Astrocyte of the cerebellum (primary cell): ENCODE measurements at regions not wholly inside any gene's neighbourhood (a gene's known extent, or its start where the extent isn't known, plus 50 kb on each side); places are given as distances from the start of the nearest gene placed in this dataset.
"Not testable (repeated sequence)": the region's sequence is repeated elsewhere in the genome, so short reads cannot be mapped to it uniquely, and the experiment has no call there.

Experiments
- DNase-seq: peaks from one replicate; pipeline ENCODE4 v3.0.0-alpha.2; 2011; ENCODE audit warnings: low read depth
- H3K4me3 ChIP-seq: 2 replicates; pipeline ENCODE4 v1.5.1; 2011; ENCODE audit warnings: mild to moderate bottlenecking, low read depth, low read length, moderate library complexity
- CTCF ChIP-seq: IDR thresholded peaks from 2 replicates; pipeline ENCODE4 v1.5.1; 2012; ENCODE audit warnings: low read length, low read depth, moderate library complexity, mild to moderate bottlenecking; ENCODE audit errors: missing control alignments
- in situ Hi-C: cut with HindIII; loops from 2 replicates; pipeline ENCODE4 v1.10.0; 2017; ENCODE audit warnings: low sequenced_read_pairs

- no peak for TF ChIP-seq CTCF
- H3K4me3 ChIP-seq = no peak overlapping the region
- in situ Hi-C loops = no loop called here
- no peak for DNase-seq
Measured at GRCh38 chr13:78540058-78540457, 63.3 kb downstream of the POU4F1 start.

GRCh38 chr13:78526044-78526443 lies 77.3 kb downstream of the POU4F1 start:
- DNase-seq, in situ Hi-C loops, H3K4me3 ChIP-seq: not testable (repeated sequence)

- no peak for TF ChIP-seq CTCF
- H3K4me3 ChIP-seq = no peak overlapping the region
- in situ Hi-C loops = no loop called here
- no peak for DNase-seq
Measured at GRCh38 chr13:78524936-78525335, 78.4 kb downstream of the POU4F1 start.

GRCh38 chr13:78521091-78521490 lies 82.3 kb downstream of the POU4F1 start:
- no peak for TF ChIP-seq CTCF
- DNase-seq = no peak
- no peak overlapping the region for H3K4me3 ChIP-seq
- in situ Hi-C loops = no loop called here

- DNase-seq = no peak
- TF ChIP-seq CTCF = no peak
- H3K4me3 ChIP-seq = no peak overlapping the region
- in situ Hi-C loops = no loop called here
Measured at GRCh38 chr13:78520425-78520824, 82.9 kb downstream of the POU4F1 start.

- DNase-seq, in situ Hi-C loops, H3K4me3 ChIP-seq: not testable (repeated sequence)
Measured at GRCh38 chr13:78518482-78518881, 84.9 kb downstream of the POU4F1 start.

GRCh38 chr13:78499802-78500201 lies 103.5 kb downstream of the POU4F1 start:
- no peak for TF ChIP-seq CTCF
- no peak for DNase-seq
- in situ Hi-C loops = no loop called here
- H3K4me3 ChIP-seq = no peak overlapping the region

- DNase-seq = no peak
- no peak overlapping the region for H3K4me3 ChIP-seq
- in situ Hi-C loops = no loop called here
- no peak for TF ChIP-seq CTCF
Measured at GRCh38 chr13:78497702-78498355, 105.5 kb downstream of the POU4F1 start.
